ENCODE measurements at regions not wholly inside any gene's neighbourhood (a gene's known extent, or its start where the extent isn't known, plus 50 kb on each side); places are given as distances from the start of the nearest gene placed in this dataset.

GRCh38 chr4:8796096-8796495 lies 75.5 kb downstream of the HMX1 start:
- Mint-ChIP-seq H3K9me3 (ENCODE audit: unreplicated experiment) (no peaks in the 10 kb centered on the region), H3K36me3 (ENCODE audit: low read depth, unreplicated experiment) (no peaks in the 10 kb centered on the region), H3K27ac (ENCODE audit: unreplicated experiment) (no peak overlapping the region)

DNA sequence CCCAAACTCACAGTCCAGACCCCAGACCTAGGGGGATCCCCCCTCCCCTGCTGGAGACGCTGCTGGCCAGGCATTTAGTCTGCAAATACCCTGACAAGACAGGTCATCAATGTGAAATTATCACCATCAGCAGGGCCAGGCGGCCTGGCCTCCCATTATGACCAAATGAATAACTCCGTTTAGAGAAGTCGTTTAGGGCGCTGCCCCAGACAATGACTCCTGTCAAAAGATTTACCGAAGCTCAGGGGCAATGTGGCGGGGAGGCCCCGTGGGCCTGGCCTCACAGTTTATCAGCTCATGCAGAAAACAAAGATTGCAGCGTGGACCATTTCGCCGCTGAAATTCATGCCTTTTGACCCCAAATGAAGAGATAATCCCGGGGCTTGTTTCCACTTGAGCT lies 76.5 kb downstream of the HMX1 start:
- DNase-seq (ENCODE audit: low spot score): no peak
- Mint-ChIP-seq H3K27ac (ENCODE audit: unreplicated experiment) (no peak overlapping the region), H3K4me1 (ENCODE audit: unreplicated experiment) (peaks cover 4% of the 10 kb centered on the region), H3K4me3 (ENCODE audit: unreplicated experiment) (no peak overlapping the region), H3K9me3 (ENCODE audit: unreplicated experiment) (no peaks in the 10 kb centered on the region), H3K36me3 (ENCODE audit: low read depth, unreplicated experiment) (no peaks in the 10 kb centered on the region), H3K27me3 (ENCODE audit: unreplicated experiment) (no peaks in the 10 kb centered on the region)
- TF ChIP-seq, protein P1, sequence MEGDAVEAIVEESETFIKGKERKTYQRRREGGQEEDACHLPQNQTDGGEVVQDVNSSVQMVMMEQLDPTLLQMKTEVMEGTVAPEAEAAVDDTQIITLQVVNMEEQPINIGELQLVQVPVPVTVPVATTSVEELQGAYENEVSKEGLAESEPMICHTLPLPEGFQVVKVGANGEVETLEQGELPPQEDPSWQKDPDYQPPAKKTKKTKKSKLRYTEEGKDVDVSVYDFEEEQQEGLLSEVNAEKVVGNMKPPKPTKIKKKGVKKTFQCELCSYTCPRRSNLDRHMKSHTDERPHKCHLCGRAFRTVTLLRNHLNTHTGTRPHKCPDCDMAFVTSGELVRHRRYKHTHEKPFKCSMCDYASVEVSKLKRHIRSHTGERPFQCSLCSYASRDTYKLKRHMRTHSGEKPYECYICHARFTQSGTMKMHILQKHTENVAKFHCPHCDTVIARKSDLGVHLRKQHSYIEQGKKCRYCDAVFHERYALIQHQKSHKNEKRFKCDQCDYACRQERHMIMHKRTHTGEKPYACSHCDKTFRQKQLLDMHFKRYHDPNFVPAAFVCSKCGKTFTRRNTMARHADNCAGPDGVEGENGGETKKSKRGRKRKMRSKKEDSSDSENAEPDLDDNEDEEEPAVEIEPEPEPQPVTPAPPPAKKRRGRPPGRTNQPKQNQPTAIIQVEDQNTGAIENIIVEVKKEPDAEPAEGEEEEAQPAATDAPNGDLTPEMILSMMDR (IDR thresholded peaks at IDR 0.05; ENCODE audit: unreplicated experiment): no peak

More at GRCh38 chr4:8796096-8796495, 75.5 kb downstream of the HMX1 start:
- no peaks in the 10 kb centered on the region for H3K27me3 Mint-ChIP-seq (ENCODE audit: unreplicated experiment)
- peaks cover 4% of the 10 kb centered on the region for H3K4me1 Mint-ChIP-seq (ENCODE audit: unreplicated experiment)
- H3K4me3 Mint-ChIP-seq (ENCODE audit: unreplicated experiment): no peak overlapping the region
- TF ChIP-seq, protein P1 (IDR thresholded peaks at IDR 0.05; ENCODE audit: unreplicated experiment): no peak
- DNase-seq (ENCODE audit: low spot score): no peak

- Mint-ChIP-seq H3K9me3 (ENCODE audit: unreplicated experiment) (no peaks in the 10 kb centered on the region), H3K4me3 (ENCODE audit: unreplicated experiment) (no peak overlapping the region), H3K27me3 (ENCODE audit: unreplicated experiment) (no peaks in the 10 kb centered on the region), H3K4me1 (ENCODE audit: unreplicated experiment) (peaks cover 4% of the 10 kb centered on the region), H3K36me3 (ENCODE audit: low read depth, unreplicated experiment) (no peaks in the 10 kb centered on the region), H3K27ac (ENCODE audit: unreplicated experiment) (no peak overlapping the region)
- no peak for DNase-seq (ENCODE audit: low spot score)
- TF ChIP-seq, protein P1 (IDR thresholded peaks at IDR 0.05; ENCODE audit: unreplicated experiment): no peak
Measured at GRCh38 chr4:8794491-8794890, 77.1 kb downstream of the HMX1 start.

DNA sequence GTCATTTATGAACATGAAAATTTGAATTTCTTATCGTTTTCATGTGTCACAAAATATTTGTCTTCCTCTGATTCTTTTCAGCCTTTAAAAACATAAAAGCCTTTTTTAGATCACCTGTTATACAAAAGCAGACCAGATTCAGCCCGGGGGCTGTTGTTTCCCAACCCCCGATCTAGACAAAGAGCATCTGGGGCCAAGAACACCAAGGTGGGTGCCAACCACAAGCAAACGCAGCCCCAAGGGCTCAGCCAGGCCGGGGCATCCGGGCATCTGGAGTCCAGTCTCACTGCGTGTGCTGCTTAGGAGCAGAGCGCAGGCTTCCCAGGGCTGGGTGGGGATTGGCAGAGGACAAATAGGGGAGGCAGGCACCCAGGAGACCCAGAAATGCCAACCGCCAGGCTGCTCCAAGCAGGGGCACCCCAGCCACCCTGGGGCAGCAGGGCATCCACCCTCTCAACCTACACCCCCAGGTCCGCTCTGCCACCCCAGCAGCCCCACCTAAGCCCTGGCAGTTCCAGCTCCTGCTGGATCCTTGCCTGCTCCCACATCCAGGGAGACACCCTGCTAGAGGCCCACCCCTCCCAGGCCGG lies 78.0 kb downstream of the HMX1 start:
- Mint-ChIP-seq H3K9me3 (ENCODE audit: unreplicated experiment) (no peaks in the 10 kb centered on the region), H3K36me3 (ENCODE audit: low read depth, unreplicated experiment) (no peaks in the 10 kb centered on the region), H3K27ac (ENCODE audit: unreplicated experiment) (no peak overlapping the region), H3K27me3 (ENCODE audit: unreplicated experiment) (no peaks in the 10 kb centered on the region), H3K4me3 (ENCODE audit: unreplicated experiment) (no peak overlapping the region), H3K4me1 (ENCODE audit: unreplicated experiment) (peaks cover 4% of the 10 kb centered on the region)
- DNase-seq (ENCODE audit: low spot score): no peak
- TF ChIP-seq, protein P1 (IDR thresholded peaks at IDR 0.05; ENCODE audit: unreplicated experiment): no peak

DNA sequence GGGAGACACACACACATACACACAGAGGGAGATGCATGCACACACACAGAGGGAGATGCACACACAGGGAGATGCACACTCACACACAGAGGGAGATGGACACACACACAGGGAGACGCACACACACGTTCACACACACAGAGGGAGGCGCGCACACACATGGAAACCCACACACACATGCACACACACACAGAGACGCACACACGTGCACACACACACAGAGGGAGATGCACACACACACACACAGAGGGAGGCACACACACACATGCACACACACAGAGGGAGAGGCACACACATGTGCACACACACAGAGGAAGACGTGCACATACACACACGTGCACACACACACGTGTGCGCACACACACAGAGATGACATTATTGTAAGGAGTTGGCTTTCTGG lies 79.1 kb downstream of the HMX1 start:
- Mint-ChIP-seq H3K36me3 (ENCODE audit: low read depth, unreplicated experiment) (no peaks in the 10 kb centered on the region), H3K27ac (ENCODE audit: unreplicated experiment) (no peak overlapping the region), H3K9me3 (ENCODE audit: unreplicated experiment) (no peaks in the 10 kb centered on the region), H3K4me3 (ENCODE audit: unreplicated experiment) (no peak overlapping the region), H3K27me3 (ENCODE audit: unreplicated experiment) (peaks cover 3% of the 10 kb centered on the region), H3K4me1 (ENCODE audit: unreplicated experiment) (peaks cover 4% of the 10 kb centered on the region)
- DNase-seq (ENCODE audit: low spot score): no peak
- TF ChIP-seq, protein P1 (IDR thresholded peaks at IDR 0.05; ENCODE audit: unreplicated experiment): no peak

Data from endothelial cell (in vitro differentiated cells).